ENCODE measurements at regions not wholly inside any gene's neighbourhood (a gene's known extent, or its start where the extent isn't known, plus 50 kb on each side); places are given as distances from the start of the nearest gene placed in this dataset.
A peak's percentile ranks its signal among the peaks of the same experiment; 100 is the strongest.
"Not testable (repeated sequence)": the region's sequence is repeated elsewhere in the genome, so short reads cannot be mapped to it uniquely, and the experiment has no call there.

GRCh38 chr16:86077243-86077940, 178.4 kb downstream of the IRF8 start:
- Histone ChIP-seq H3K4me2 (no peak overlapping the region), H3K27ac (no peak overlapping the region), H3K4me1 (no peaks in the 10 kb centered on the region), H3K4me3 (no peak overlapping the region), H3K9me3 (no peaks in the 10 kb centered on the region)
- ChIA-PET CTCF (interaction anchor here (0.7 to 11.6 kb wide), 4 partner anchors 10 to 442 kb away, joined by 3 to 321 read pairs (median 4); no protein-coding TSS in a partner anchor), POLR2A (no interaction called here)
- WGBS (ENCODE audit: missing lambda C conversion rate): 50% methylated on average over 17 of the region's 17 CpGs
- DNase-seq (ENCODE audit: low read depth in 1 of 2, low spot score in 1 of 2) (no peak), FAIRE-seq (no peak), ATAC-seq (no peak)
- TF ChIP-seq POLR2AphosphoS2 (conservative IDR thresholded peaks at IDR 0.05; ENCODE audit: low read length): no peak
- TF ChIP-seq ZFP36 (IDR thresholded peaks at IDR 0.05; ENCODE audit: borderline replicate concordance, partially characterized antibody): peak; percentile 68

GRCh38 chr16:86078121-86078600, 179.2 kb downstream of the IRF8 start:
- 65% methylated on average over 14 of the region's 18 CpGs for WGBS (ENCODE audit: missing lambda C conversion rate)
- FAIRE-seq: no peak

GRCh38 chr16:86078711-86079110, 179.7 kb downstream of the IRF8 start:
- H3K4me3 ChIP-seq; H3K4me1 ChIP-seq; H3K27ac ChIP-seq; ATAC-seq; POLR2A ChIA-PET; FAIRE-seq; H3K9me3 ChIP-seq; H3K4me2 ChIP-seq; DNase-seq (ENCODE audit: low read depth in 1 of 2, low spot score in 1 of 2): not testable (repeated sequence)
- CTCF ChIA-PET: interaction anchor here (0.6 to 11.6 kb wide), 4 partner anchors 11 to 441 kb away, joined by 3 to 321 read pairs (median 4); no protein-coding TSS in a partner anchor
- WGBS (ENCODE audit: missing lambda C conversion rate): 75% methylated on average over 13 of the region's 13 CpGs

More at GRCh38 chr16:86078121-86078600, 179.2 kb downstream of the IRF8 start:
- Histone ChIP-seq H3K9me3 (no peaks in the 10 kb centered on the region), H3K4me2 (no peak overlapping the region), H3K27ac (no peak overlapping the region), H3K4me1 (no peaks in the 10 kb centered on the region), H3K4me3 (no peak overlapping the region)
- ChIA-PET CTCF (interaction anchor here (0.6 to 11.6 kb wide), 4 partner anchors 10 to 441 kb away, joined by 3 to 321 read pairs (median 4); no protein-coding TSS in a partner anchor), POLR2A (no interaction called here)
- ATAC-seq (no peak), DNase-seq (ENCODE audit: low read depth in 1 of 2, low spot score in 1 of 2) (no peak)
- TF ChIP-seq POLR2AphosphoS2 (conservative IDR thresholded peaks at IDR 0.05; ENCODE audit: low read length): no peak
- TF ChIP-seq RCOR1 (IDR thresholded peaks at IDR 0.05; ENCODE audit: low read depth, low read length): no peak
- no peak for TF ChIP-seq NR3C1 (IDR thresholded peaks at IDR 0.05)
- TF ChIP-seq HOXB13 (CRISPR knock-in tag; IDR thresholded peaks at IDR 0.05; ENCODE audit: low read depth): no peak
- no peak for TF ChIP-seq ZFP36 (IDR thresholded peaks at IDR 0.05; ENCODE audit: borderline replicate concordance, partially characterized antibody)
- TF ChIP-seq GATA3 (IDR thresholded peaks at IDR 0.05; ENCODE audit: borderline replicate concordance): no peak
- no peak for TF ChIP-seq ESRRA (IDR thresholded peaks at IDR 0.05; ENCODE audit: borderline replicate concordance, low read length)
- TF ChIP-seq FOSB (CRISPR knock-in tag; IDR thresholded peaks at IDR 0.05): no peak
- no peak for TF ChIP-seq EP300 (IDR thresholded peaks at IDR 0.05)

GRCh38 chr16:86079255-86079885, 180.4 kb downstream of the IRF8 start:
- CTCF ChIA-PET: interaction anchor here (0.9 to 11.6 kb wide), 3 partner anchors 12 to 440 kb away, joined by 4 to 321 read pairs (median 4); no protein-coding TSS in a partner anchor
- Histone ChIP-seq H3K4me3 (no peak overlapping the region), H3K4me2 (no peak overlapping the region), H3K4me1 (no peaks in the 10 kb centered on the region), H3K9me3 (no peaks in the 10 kb centered on the region), H3K27ac (no peak overlapping the region)
- DNase-seq (ENCODE audit: low read depth in 1 of 2, low spot score in 1 of 2): no peak
- ATAC-seq: no peak
- POLR2A ChIA-PET: interaction anchor here (0.6 kb wide), 1 partner anchor 521 kb away, joined by 3 read pairs; no protein-coding TSS in a partner anchor
- TF ChIP-seq JUN (IDR thresholded peaks at IDR 0.05) (no peak), GATA3 (IDR thresholded peaks at IDR 0.05; ENCODE audit: borderline replicate concordance) (no peak), NFE2L2 (conservative IDR thresholded peaks at IDR 0.05; ENCODE audit: low read length) (no peak), KDM1A (IDR thresholded peaks at IDR 0.05; ENCODE audit: low read depth) (no peak), MAX (IDR thresholded peaks at IDR 0.05) (no peak), SMC3 (IDR thresholded peaks at IDR 0.05) (no peak), MYC (IDR thresholded peaks at IDR 0.05; ENCODE audit: borderline replicate concordance, low read length) (no peak), SREBF2 (IDR thresholded peaks at IDR 0.05) (no peak), HES2 (IDR thresholded peaks at IDR 0.05) (no peak)
- TF ChIP-seq, protein P1, sequence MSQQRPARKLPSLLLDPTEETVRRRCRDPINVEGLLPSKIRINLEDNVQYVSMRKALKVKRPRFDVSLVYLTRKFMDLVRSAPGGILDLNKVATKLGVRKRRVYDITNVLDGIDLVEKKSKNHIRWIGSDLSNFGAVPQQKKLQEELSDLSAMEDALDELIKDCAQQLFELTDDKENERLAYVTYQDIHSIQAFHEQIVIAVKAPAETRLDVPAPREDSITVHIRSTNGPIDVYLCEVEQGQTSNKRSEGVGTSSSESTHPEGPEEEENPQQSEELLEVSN (IDR thresholded peaks at IDR 0.05; ENCODE audit: borderline replicate concordance, low read depth): no peak
- FAIRE-seq: no peak
- WGBS (ENCODE audit: missing lambda C conversion rate): 59% methylated on average over 15 of the region's 15 CpGs

All from A549 (cell line).